Adrenal gland (tissue), 5 donors: ENCODE measurements at regions not wholly inside any gene's neighbourhood (a gene's known extent, or its start where the extent isn't known, plus 50 kb on each side); places are given as distances from the start of the nearest gene placed in this dataset.

Experiments used
- POLR2A ChIP-seq, 2 donors: fragments of 450-650 bp; IDR thresholded peaks; one replicate each; pipeline ENCODE4 v1.6.1; 2017; ENCODE audit warnings: antibody characterized with exemption in 2 of 2, mild to moderate bottlenecking in 2 of 2, moderate library complexity in 1 of 2
- TF ChIP-seq, protein P1 (sequence below), 6 experiments: fragments of 450-650 bp in 4 of 6; fragments of 200-600 bp in 2 of 6; sonication (generic) in 1 of 6; IDR thresholded peaks; 1 replicate in 5 of 6; 2 replicates in 1 of 6; pipeline versions ENCODE4 v1.5.1 to v1.8.0; 2016 to 2021; ENCODE audit warnings: antibody characterized with exemption in 6 of 6, mild to moderate bottlenecking in 2 of 6, moderate library complexity in 1 of 6
- donor health status: DM: no; HTN: no; CAD: no.

DNA sequence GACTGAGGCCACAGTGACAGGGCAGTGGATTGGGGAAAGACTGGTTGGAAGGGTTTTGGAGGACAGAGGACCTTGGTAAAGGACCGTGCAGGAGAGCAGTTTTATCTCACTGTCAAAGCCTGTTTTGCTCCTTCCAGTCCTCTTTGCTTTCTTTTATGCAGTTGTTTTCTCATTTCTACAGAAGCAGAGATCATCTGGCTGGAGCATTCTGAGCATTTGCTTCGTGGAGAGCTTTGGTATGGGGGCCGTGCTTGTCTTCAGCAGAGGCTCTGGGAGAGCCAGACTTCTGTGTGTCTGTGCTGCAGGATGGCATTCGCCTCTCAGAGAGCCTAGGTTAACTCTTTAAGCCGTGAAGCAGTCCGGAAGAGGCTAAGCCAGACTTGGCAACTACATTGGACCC, 171.8 kb upstream of the TUT7 start:
- TF ChIP-seq, protein P1, sequence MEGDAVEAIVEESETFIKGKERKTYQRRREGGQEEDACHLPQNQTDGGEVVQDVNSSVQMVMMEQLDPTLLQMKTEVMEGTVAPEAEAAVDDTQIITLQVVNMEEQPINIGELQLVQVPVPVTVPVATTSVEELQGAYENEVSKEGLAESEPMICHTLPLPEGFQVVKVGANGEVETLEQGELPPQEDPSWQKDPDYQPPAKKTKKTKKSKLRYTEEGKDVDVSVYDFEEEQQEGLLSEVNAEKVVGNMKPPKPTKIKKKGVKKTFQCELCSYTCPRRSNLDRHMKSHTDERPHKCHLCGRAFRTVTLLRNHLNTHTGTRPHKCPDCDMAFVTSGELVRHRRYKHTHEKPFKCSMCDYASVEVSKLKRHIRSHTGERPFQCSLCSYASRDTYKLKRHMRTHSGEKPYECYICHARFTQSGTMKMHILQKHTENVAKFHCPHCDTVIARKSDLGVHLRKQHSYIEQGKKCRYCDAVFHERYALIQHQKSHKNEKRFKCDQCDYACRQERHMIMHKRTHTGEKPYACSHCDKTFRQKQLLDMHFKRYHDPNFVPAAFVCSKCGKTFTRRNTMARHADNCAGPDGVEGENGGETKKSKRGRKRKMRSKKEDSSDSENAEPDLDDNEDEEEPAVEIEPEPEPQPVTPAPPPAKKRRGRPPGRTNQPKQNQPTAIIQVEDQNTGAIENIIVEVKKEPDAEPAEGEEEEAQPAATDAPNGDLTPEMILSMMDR (IDR thresholded peaks at IDR 0.05) = no peak
- TF ChIP-seq POLR2A (IDR thresholded peaks at IDR 0.05) = no peak
